HEK293T (cell line): ENCODE measurements at regions not wholly inside any gene's neighbourhood (a gene's known extent, or its start where the extent isn't known, plus 50 kb on each side); places are given as distances from the start of the nearest gene placed in this dataset.
A peak's percentile ranks its signal among the peaks of the same experiment; 100 is the strongest.

Source experiments
- CTCF ChIA-PET: fragments of 350-600 bp; formaldehyde crosslinking; extraction: SDS; loops from one replicate; lab custom pipeline; 2021; ENCODE audit warnings: antibody characterized with exemption, inconsistent platforms; lab: Yijun Ruan, JAX
- POLR2A ChIA-PET: fragments of 350-600 bp; formaldehyde crosslinking; extraction: SDS; loops from one replicate; lab custom pipeline; 2020; ENCODE audit warnings: antibody characterized with exemption, inconsistent platforms; lab: Yijun Ruan, JAX
- DNase-seq: peaks from one replicate; pipeline ENCODE4 v3.0.0; 2012; ENCODE audit warnings: mixed read lengths; ENCODE audit errors: extremely low spot score
- ARNT ChIP-seq: fragments of 450-650 bp; IDR thresholded peaks from 2 replicates; pipeline ENCODE4 v1.6.1; 2017; ENCODE audit warnings: mild to moderate bottlenecking
- BHLHE40 ChIP-seq: fragments of 450-650 bp; IDR thresholded peaks from 2 replicates; pipeline ENCODE4 v1.6.1; 2016; ENCODE audit warnings: mild to moderate bottlenecking, moderate library complexity, borderline replicate concordance
- CTBP1 ChIP-seq: fragments of 450-650 bp; IDR thresholded peaks from 2 replicates; pipeline ENCODE4 v1.6.1; 2016; ENCODE audit warnings: borderline replicate concordance
- ELF4 ChIP-seq: fragments of 450-650 bp; IDR thresholded peaks from 2 replicates; pipeline ENCODE4 v1.6.1; 2017; ENCODE audit warnings: antibody characterized with exemption
- FOXA1 ChIP-seq: fragments of 450-650 bp; IDR thresholded peaks from 2 replicates; pipeline ENCODE4 v1.6.1; 2016; ENCODE audit warnings: mild to moderate bottlenecking
- FOXK2 ChIP-seq: fragments of 450-650 bp; IDR thresholded peaks from 2 replicates; pipeline ENCODE4 v1.6.1; 2016; ENCODE audit warnings: mild to moderate bottlenecking
- FOXM1 ChIP-seq: fragments of 450-650 bp; IDR thresholded peaks from 2 replicates; pipeline ENCODE4 v1.6.1; 2017; ENCODE audit warnings: mild to moderate bottlenecking, borderline replicate concordance
- HDGF ChIP-seq: fragments of 450-650 bp; IDR thresholded peaks from 2 replicates; pipeline ENCODE4 v1.6.1; 2017; ENCODE audit warnings: antibody characterized with exemption, borderline replicate concordance
- LEF1 ChIP-seq: fragments of 450-650 bp; IDR thresholded peaks from 2 replicates; pipeline ENCODE4 v1.6.1; 2017; ENCODE audit warnings: mild to moderate bottlenecking, borderline replicate concordance
- NFRKB ChIP-seq: fragments of 450-650 bp; IDR thresholded peaks from 2 replicates; pipeline ENCODE4 v1.6.1; 2016; ENCODE audit warnings: mild to moderate bottlenecking, moderate library complexity
- SP1 ChIP-seq: fragments of 450-650 bp; IDR thresholded peaks from 2 replicates; pipeline ENCODE4 v1.6.1; 2017
- SUZ12 ChIP-seq: fragments of 450-650 bp; IDR thresholded peaks from 2 replicates; pipeline ENCODE4 v1.6.1; 2016; ENCODE audit warnings: mild to moderate bottlenecking
- TARDBP ChIP-seq: fragments of 450-650 bp; IDR thresholded peaks from 2 replicates; pipeline ENCODE4 v1.6.1; 2016
- ZNF384 ChIP-seq: fragments of 450-650 bp; IDR thresholded peaks from 2 replicates; pipeline ENCODE4 v1.6.1; 2016
- TF ChIP-seq, protein P1 (sequence below): fragments of 450-650 bp; IDR thresholded peaks from 2 replicates; pipeline ENCODE4 v1.6.1; 2016

DNA sequence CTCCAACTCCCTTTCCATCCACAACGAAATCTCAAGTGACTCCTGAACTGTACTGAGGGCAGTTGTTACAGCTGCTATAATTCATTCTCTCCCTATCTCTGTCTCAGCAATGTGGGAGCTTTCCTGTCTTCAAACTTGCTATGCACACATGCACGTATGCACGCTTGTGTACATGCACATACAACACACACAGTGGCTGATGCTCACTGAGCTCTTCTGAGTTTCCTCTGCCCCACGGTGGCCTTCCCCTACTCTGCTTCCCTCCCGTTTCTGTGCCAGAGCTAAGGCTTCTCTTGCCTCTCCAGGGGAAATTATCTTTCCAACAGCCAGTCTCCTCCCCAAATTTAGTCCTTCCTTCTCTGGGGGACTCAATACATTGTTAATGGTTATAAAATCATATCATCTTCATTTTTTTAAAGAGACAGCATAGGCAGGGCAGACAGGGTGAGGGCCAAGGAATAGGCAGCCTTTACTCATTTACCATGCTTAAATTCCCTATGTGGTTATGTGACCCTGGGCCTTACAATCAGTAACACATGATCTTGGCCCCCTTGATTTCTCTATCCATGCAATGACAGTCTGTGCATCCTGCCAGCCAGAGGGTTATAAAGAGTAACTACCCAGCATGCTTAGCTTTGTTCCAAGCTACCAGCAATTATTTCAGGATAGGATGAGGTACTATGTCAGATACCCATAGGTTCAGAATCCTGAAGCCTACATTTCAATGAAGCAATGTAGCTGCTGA lies 111.9 kb upstream of the HMGA2 start:
- CTCF ChIA-PET, result interaction anchor here (0.6 kb wide), 1 partner anchor 12 kb away, joined by 6 read pairs; no protein-coding TSS in a partner anchor

DNA sequence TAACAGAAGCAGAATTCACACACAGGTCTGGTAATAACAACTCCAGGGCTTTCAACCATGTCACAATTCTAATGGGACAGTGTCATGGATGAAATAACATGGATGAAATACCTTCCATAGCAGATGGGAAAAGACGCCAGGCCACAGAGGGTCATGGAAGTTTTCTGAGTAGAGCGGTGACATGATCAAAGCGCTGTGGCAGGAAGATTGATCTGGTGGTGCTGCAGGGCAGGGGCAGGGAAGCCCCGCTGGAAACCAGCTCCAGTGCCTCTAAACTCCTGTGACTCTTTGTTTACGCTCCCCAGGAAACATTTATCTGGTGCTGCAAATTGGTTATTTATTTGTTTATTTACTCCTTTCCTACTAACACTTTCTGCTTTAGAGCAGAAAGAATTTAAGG lies 108.3 kb upstream of the HMGA2 start:
- ChIA-PET CTCF (no interaction called here), POLR2A (no interaction called here)
- TF ChIP-seq, protein P1, sequence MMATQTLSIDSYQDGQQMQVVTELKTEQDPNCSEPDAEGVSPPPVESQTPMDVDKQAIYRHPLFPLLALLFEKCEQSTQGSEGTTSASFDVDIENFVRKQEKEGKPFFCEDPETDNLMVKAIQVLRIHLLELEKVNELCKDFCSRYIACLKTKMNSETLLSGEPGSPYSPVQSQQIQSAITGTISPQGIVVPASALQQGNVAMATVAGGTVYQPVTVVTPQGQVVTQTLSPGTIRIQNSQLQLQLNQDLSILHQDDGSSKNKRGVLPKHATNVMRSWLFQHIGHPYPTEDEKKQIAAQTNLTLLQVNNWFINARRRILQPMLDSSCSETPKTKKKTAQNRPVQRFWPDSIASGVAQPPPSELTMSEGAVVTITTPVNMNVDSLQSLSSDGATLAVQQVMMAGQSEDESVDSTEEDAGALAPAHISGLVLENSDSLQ, result peak; percentile 54; the same call in 1 of the 2 replicates
- no peak for TF ChIP-seq NFRKB
- no peak for DNase-seq

More for the DNA sequence above, 111.9 kb upstream of the HMGA2 start:
- POLR2A ChIA-PET, result no interaction called here
- TF ChIP-seq, protein P1, result no peak
- TF ChIP-seq TARDBP (no peak), ARNT (no peak), BHLHE40 (no peak), FOXK2 (no peak), LEF1 (no peak), FOXM1 (no peak), HDGF (no peak), SP1 (no peak), FOXA1 (no peak)
- no peak for DNase-seq

DNA sequence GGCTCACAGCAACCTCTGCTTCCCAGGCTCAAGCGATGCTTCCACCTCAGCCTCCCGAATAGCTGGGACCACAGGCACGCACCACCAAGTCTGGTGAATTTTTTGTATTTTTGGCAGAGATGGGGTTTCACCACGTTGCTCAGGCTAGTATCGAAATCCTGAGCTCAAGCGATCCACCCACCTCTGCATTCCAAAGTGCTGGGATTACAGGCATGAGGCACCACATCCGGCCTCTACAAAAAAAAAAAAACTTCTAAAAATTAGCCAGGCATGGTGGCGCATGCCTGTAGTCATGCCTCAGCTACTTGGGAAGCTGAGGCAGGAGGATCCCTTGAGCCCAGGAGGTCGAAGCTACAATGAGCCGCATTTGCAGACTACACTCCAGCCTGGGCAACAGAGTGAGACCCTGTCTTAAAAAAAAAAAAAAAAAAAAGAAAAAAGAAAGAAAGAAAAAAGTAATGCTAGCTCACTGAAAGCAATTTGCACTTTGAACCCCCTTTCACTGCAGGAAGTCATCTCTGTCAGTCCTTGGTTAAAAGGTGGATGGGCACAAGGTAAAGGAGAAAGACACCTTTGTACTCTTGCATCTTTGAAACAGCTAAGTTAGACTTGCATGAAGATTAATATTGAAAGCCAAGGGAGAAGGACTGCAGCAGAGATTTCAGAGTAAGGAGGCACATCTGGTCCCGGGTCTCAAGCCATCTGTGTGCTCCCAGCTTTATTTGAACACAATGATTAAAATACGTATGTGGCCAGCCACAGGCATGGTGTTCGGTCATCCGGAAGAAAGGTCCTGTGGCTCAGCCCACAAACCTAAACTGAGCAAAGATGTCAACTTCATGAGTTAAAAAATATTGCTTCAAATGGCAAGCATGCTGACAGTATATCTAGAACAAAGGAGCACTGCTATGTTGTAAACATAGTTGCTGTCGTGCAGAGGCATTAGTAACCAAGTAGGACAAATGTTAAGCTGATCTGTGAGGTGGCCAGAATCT lies 103.8 kb upstream of the HMGA2 start:
- no peak for DNase-seq
- TF ChIP-seq ELF4 (no peak), ZNF384 (peak; percentile 48; the same call in 1 of the 2 replicates), FOXA1 (no peak), SP1 (no peak)
- ChIA-PET POLR2A (interaction anchor here (1.5 kb wide), 1 partner anchor 8 kb away, joined by 4 read pairs; no protein-coding TSS in a partner anchor), CTCF (interaction anchor here (0.6 kb wide), 2 partner anchors 118 to 1092 kb away, joined by 3 read pairs; no protein-coding TSS in a partner anchor)

DNA sequence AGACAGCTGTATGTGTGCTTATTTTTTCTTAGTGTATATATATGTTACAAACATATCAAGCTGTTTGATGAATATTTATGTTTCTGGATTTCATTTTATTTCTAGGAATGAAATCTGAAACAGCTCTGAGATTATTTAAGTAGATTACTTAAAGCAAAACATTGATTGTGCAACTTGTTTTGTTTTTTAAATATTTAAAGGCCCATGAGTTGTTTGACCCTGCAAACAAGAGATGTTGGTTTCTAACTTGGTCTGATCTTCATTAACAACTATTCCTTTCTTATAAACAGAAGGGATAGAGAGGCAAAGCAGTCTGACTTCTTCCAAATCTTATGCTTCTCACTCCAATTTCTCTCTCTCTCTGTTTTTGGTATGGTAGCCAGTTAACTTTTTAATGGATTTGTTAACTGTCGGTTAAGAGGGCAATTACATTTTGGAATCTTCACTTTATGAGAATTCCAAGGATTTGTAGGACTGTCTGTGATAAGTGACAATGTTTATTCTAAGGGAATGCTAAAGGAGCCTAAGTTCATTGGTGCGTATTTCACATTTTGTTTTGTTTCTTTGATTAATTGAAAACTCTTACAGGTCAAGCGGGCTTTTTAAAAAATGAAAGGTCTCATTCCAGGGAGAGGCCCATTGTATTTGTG lies 102.6 kb upstream of the HMGA2 start:
- TF ChIP-seq HDGF (no peak), NFRKB (no peak), FOXK2 (no peak), LEF1 (no peak), ZNF384 (no peak), FOXM1 (no peak), CTBP1 (0 out of 2 replicates have a peak, but pooled peaks have one; percentile 40), TARDBP (no peak), SP1 (no peak)
- CTCF ChIA-PET, result interaction anchor here (0.6 kb wide), 2 partner anchors 926 to 1093 kb away, joined by 3 to 5 read pairs; no protein-coding TSS in a partner anchor
- POLR2A ChIA-PET, result no interaction called here

DNA sequence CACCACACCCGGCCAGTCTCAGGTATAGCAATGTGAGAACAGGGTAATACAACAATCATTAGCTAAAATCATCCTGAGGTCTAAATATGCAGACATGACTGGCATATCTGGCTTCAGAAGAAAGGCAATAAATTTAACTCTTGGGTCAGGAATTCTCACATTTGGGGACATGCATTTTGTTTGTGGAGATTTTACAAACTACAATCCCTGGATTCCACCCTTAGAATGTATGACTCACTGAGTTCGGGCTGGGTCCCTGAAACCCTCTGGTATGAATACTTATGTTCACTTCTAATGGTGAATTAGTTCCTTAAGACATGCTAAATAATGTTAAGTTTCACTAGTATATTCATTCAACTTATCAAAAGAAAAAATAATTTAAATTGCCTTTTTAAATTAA lies 98.9 kb upstream of the HMGA2 start:
- no peak for TF ChIP-seq SP1
- no peak for TF ChIP-seq FOXK2
- TF ChIP-seq HDGF, result no peak
- no peak for TF ChIP-seq ARNT
- no peak for TF ChIP-seq SUZ12
- TF ChIP-seq, protein P1, result no peak
- no peak for TF ChIP-seq CTBP1
- no peak for TF ChIP-seq ZNF384
- TF ChIP-seq ELF4, result no peak
- no peak for TF ChIP-seq NFRKB
- no peak for TF ChIP-seq FOXM1
- no peak for TF ChIP-seq BHLHE40
- DNase-seq, result no peak
- CTCF ChIA-PET, result no interaction called here
- POLR2A ChIA-PET, result no interaction called here

More for the DNA sequence above, 102.6 kb upstream of the HMGA2 start:
- no peak for DNase-seq

DNA sequence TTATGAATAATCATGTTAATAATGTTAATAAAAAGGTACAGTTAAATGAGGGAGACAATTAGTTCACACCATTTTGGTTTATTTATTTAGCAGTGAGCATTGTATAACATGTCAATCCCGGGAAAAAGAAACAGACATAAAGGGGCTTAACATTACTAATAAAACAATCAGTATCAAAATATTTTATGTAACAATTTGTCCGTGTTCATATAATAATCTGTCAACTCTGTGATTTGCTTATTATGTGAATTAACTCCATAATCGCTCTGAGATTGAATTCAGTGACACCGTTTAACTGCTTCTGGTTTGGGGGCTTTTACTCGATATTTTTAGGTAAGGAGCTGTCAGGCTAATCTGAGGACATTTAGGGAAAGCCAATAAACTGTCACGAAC lies 95.8 kb upstream of the HMGA2 start:
- ChIA-PET POLR2A (interaction anchor here (0.7 to 1.0 kb wide), 4 partner anchors 8 to 96 kb away, joined by 3 to 4 read pairs (median 3); no protein-coding TSS in a partner anchor), CTCF (interaction anchor here (1.1 kb wide), 1 partner anchor 172 kb away, joined by 3 read pairs; no protein-coding TSS in a partner anchor)
- DNase-seq, result no peak
- no peak for TF ChIP-seq NFRKB
- TF ChIP-seq, protein P1, result peak; percentile 55
